ENCODE measurements at regions not wholly inside any gene's neighbourhood (a gene's known extent, or its start where the extent isn't known, plus 50 kb on each side); places are given as distances from the start of the nearest gene placed in this dataset.

DNA sequence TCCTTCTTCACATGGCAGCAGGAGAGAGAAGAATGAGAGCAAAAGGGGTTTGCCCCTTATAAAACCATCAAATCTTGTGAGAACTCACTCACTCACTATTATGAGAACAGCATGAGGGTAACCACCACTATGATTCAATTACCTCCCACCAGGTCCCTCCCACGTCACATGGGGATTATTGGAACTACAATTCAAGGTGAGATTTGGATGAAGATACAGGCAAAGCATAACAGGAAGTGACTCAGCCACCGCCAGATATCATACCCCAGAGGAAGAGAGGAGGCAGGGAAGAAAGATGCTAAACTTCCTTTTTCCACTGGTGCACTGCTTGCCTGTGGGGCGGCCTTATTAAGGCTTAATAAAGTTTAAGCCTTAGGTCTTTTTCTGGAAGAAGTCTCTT lies 766.1 kb downstream of the KCTD8 start:
- no peak for DNase-seq
- Histone ChIP-seq H3K36me3 (ENCODE audit: control insufficient read depth in 4 of 4, insufficient read depth in 4 of 4, low read length in 4 of 4) (no peaks in the 10 kb centered on the region), H3K27me3 (ENCODE audit: control insufficient read depth in 3 of 3, insufficient read depth in 3 of 3, low read length in 2 of 3) (no peaks in the 10 kb centered on the region), H3K9me3 (ENCODE audit: control insufficient read depth in 4 of 4, insufficient read depth in 3 of 4, low read length in 3 of 4) (no peaks in the 10 kb centered on the region), H3K27ac (ENCODE audit: low read depth in 1 of 2, low read length in 1 of 2) (no peak overlapping the region), H3K4me1 (ENCODE audit: control insufficient read depth in 5 of 5, insufficient read depth in 5 of 5, low read length in 5 of 5) (no peaks in the 10 kb centered on the region), H3K4me3 (no peak overlapping the region), H3K9ac (ENCODE audit: insufficient read depth in 1 of 2, low read length in 2 of 2) (no peak overlapping the region)
- WGBS, 2 donors: 61 to 64% methylated on average over 3 of the region's 3 CpGs
- no peak for ATAC-seq (ENCODE audit: insufficient read depth, low FRiP score)
- TF ChIP-seq, protein P1, sequence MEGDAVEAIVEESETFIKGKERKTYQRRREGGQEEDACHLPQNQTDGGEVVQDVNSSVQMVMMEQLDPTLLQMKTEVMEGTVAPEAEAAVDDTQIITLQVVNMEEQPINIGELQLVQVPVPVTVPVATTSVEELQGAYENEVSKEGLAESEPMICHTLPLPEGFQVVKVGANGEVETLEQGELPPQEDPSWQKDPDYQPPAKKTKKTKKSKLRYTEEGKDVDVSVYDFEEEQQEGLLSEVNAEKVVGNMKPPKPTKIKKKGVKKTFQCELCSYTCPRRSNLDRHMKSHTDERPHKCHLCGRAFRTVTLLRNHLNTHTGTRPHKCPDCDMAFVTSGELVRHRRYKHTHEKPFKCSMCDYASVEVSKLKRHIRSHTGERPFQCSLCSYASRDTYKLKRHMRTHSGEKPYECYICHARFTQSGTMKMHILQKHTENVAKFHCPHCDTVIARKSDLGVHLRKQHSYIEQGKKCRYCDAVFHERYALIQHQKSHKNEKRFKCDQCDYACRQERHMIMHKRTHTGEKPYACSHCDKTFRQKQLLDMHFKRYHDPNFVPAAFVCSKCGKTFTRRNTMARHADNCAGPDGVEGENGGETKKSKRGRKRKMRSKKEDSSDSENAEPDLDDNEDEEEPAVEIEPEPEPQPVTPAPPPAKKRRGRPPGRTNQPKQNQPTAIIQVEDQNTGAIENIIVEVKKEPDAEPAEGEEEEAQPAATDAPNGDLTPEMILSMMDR (IDR thresholded peaks at IDR 0.05; ENCODE audit: control extremely low read depth, extremely low read depth): no peak

DNA sequence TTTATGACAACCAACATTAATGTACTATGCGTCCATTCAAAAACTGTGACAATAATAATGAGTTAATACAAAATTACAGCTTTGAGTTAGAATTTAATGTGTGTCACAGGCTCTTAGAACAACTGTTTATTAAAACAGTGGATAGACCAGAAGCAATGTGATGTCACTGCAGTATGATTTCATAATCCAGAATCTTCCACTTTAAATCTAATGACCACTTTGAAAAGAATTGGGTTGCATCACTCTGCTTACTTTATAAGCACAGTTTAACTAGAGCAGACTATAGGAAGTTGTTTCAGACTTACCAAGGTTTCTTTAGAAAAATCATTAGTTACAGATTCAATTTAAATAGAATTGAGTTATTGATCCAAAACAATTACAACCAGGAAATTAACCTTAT lies 758.5 kb downstream of the KCTD8 start:
- H3K27ac ChIP-seq (ENCODE audit: low read depth in 1 of 2, low read length in 1 of 2): no peak overlapping the region
- H3K9me3 ChIP-seq (ENCODE audit: control insufficient read depth in 4 of 4, insufficient read depth in 3 of 4, low read length in 3 of 4): no peaks in the 10 kb centered on the region
- no peak overlapping the region for H3K9ac ChIP-seq (ENCODE audit: insufficient read depth in 1 of 2, low read length in 2 of 2)
- no peaks in the 10 kb centered on the region for H3K4me1 ChIP-seq (ENCODE audit: control insufficient read depth in 5 of 5, insufficient read depth in 5 of 5, low read length in 5 of 5)
- H3K27me3 ChIP-seq (ENCODE audit: control insufficient read depth in 3 of 3, insufficient read depth in 3 of 3, low read length in 2 of 3): no peaks in the 10 kb centered on the region
- no peaks in the 10 kb centered on the region for H3K36me3 ChIP-seq (ENCODE audit: control insufficient read depth in 4 of 4, insufficient read depth in 4 of 4, low read length in 4 of 4)
- 92 to 93% methylated on average over 1 of the region's 1 CpG for WGBS, 2 donors
- DNase-seq (no peak), ATAC-seq (ENCODE audit: insufficient read depth, low FRiP score) (no peak)
- H3K4me3 ChIP-seq: no peak overlapping the region
- TF ChIP-seq, protein P1 (IDR thresholded peaks at IDR 0.05; ENCODE audit: control extremely low read depth, extremely low read depth): no peak

DNA sequence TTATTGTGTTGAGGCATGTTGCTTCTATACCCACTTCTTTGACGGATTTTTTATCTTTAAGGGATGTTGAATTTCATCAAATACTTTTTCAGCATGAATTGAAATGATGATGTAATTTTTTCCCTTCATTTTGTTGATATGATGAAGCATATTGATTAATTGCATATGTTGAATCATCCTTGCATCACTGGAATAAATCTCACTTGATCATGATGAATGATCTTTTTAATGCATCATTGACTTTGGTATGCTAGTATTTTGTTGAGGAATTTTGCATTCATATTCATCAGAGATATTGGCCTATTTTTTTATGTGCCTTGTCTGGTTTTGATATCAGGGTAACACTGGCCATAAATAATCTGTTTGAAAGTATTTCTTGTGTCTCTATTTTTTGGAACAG lies 754.7 kb downstream of the KCTD8 start:
- Histone ChIP-seq H3K9me3 (ENCODE audit: control insufficient read depth in 4 of 4, insufficient read depth in 3 of 4, low read length in 3 of 4) (peaks cover 0 to 10% (median 0%) of the 10 kb centered on the region in 4 donors), H3K27me3 (ENCODE audit: control insufficient read depth in 3 of 3, insufficient read depth in 3 of 3, low read length in 2 of 3) (no peaks in the 10 kb centered on the region), H3K4me1 (ENCODE audit: control insufficient read depth in 5 of 5, insufficient read depth in 5 of 5, low read length in 5 of 5) (no peaks in the 10 kb centered on the region), H3K27ac (ENCODE audit: low read depth in 1 of 2, low read length in 1 of 2) (no peak overlapping the region), H3K36me3 (ENCODE audit: control insufficient read depth in 4 of 4, insufficient read depth in 4 of 4, low read length in 4 of 4) (no peaks in the 10 kb centered on the region), H3K4me3 (no peak overlapping the region), H3K9ac (ENCODE audit: insufficient read depth in 1 of 2, low read length in 2 of 2) (no peak overlapping the region)
- ATAC-seq (ENCODE audit: insufficient read depth, low FRiP score): no peak
- no peak for DNase-seq
- 52 to 74% methylated on average over 1 of the region's 1 CpG for WGBS, 2 donors
- TF ChIP-seq, protein P1 (IDR thresholded peaks at IDR 0.05; ENCODE audit: control extremely low read depth, extremely low read depth): no peak

DNA sequence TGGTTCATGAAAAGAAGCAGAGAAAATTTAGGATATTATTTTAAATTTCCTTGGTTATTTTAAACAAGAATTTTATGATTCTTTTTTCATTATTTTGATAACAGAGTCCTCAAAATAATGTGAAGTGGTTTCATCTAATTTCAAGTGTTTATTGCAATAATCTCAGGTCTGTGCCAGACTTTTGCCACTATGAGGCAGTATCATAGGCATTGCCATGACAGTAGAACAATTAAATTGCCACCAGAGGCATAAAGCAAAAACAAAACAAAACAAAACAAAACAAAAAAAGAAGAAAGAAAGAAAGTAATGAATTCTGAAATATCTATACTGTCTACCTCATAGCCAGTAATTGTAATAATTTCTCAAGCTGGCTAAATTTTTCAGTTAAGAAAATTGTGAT lies 739.2 kb downstream of the KCTD8 start:
- Histone ChIP-seq H3K9me3 (ENCODE audit: control insufficient read depth in 4 of 4, insufficient read depth in 3 of 4, low read length in 3 of 4) (peaks cover 0 to 2% (median 0%) of the 10 kb centered on the region in 4 donors), H3K4me1 (ENCODE audit: control insufficient read depth in 5 of 5, insufficient read depth in 5 of 5, low read length in 5 of 5) (no peaks in the 10 kb centered on the region), H3K27ac (ENCODE audit: low read depth in 1 of 2, low read length in 1 of 2) (no peak overlapping the region), H3K27me3 (ENCODE audit: control insufficient read depth in 3 of 3, insufficient read depth in 3 of 3, low read length in 2 of 3) (no peaks in the 10 kb centered on the region), H3K36me3 (ENCODE audit: control insufficient read depth in 4 of 4, insufficient read depth in 4 of 4, low read length in 4 of 4) (no peaks in the 10 kb centered on the region), H3K9ac (ENCODE audit: insufficient read depth in 1 of 2, low read length in 2 of 2) (no peak overlapping the region), H3K4me3 (no peak overlapping the region)
- ATAC-seq (ENCODE audit: insufficient read depth, low FRiP score): no peak
- TF ChIP-seq, protein P1 (IDR thresholded peaks at IDR 0.05; ENCODE audit: control extremely low read depth, extremely low read depth): no peak
- DNase-seq: no peak

All from lung (tissue), 11 donors.